Lower lobe of right lung (tissue), 2 donors: ENCODE measurements at regions not wholly inside any gene's neighbourhood (a gene's known extent, or its start where the extent isn't known, plus 50 kb on each side); places are given as distances from the start of the nearest gene placed in this dataset.
"Not testable (repeated sequence)": the region's sequence is repeated elsewhere in the genome, so short reads cannot be mapped to it uniquely, and the experiment has no call there.

Experiments
- ATAC-seq, 2 donors: fragments of 200-7000 bp; cut with Tn5 transposase; one replicate each; pipeline ENCODE4 v1.9.1; 2020 to 2022; ENCODE audit warnings: mild to moderate bottlenecking in 2 of 2, moderate library complexity in 2 of 2
- DNase-seq: peaks from one replicate; pipeline ENCODE4 v3.0.0-alpha.2; 2020
- H3K27ac ChIP-seq: fragments of 200-600 bp; one replicate; pipeline ENCODE4 v1.8.0; 2022
- H3K27me3 ChIP-seq: fragments of 200-600 bp; one replicate; pipeline ENCODE4 v1.8.0; 2022; ENCODE audit warnings: low read depth
- H3K36me3 ChIP-seq: fragments of 200-600 bp; one replicate; pipeline ENCODE4 v1.8.0; 2022; ENCODE audit warnings: mild to moderate bottlenecking
- H3K4me1 ChIP-seq: fragments of 200-600 bp; one replicate; pipeline ENCODE4 v1.8.0; 2022
- H3K4me3 ChIP-seq: fragments of 200-600 bp; one replicate; pipeline ENCODE4 v1.8.0; 2022; ENCODE audit warnings: mild to moderate bottlenecking
- H3K9me3 ChIP-seq: fragments of 200-600 bp; one replicate; pipeline ENCODE4 v1.8.0; 2022
- CTCF ChIP-seq: fragments of 200-600 bp; IDR thresholded peaks from one replicate; pipeline ENCODE4 v1.8.0; 2022; ENCODE audit warnings: antibody characterized with exemption, mild to moderate bottlenecking
- intact Hi-C: fragments of 100-400 bp; cut with DNase I; formaldehyde crosslinking; loops from one replicate; pipeline ENCODE4 v1.11.0; 2022
- donor health status: DM: no; HTN: yes; CAD: no; lungs with severe emphysema.

- no peaks in the 10 kb centered on the region for H3K9me3 ChIP-seq
- no peak for TF ChIP-seq CTCF
- H3K27me3 ChIP-seq, result no peaks in the 10 kb centered on the region
- ATAC-seq (no peak), DNase-seq (no peak)
- intact Hi-C loops, result no loop called here
- no peak overlapping the region for H3K4me3 ChIP-seq
- no peaks in the 10 kb centered on the region for H3K36me3 ChIP-seq
- no peak overlapping the region for H3K27ac ChIP-seq
- H3K4me1 ChIP-seq, result no peaks in the 10 kb centered on the region
Observed at GRCh38 chr16:52350031-52350642, 196.8 kb downstream of the TOX3 start.

GRCh38 chr16:52346709-52347108 lies 200.2 kb downstream of the TOX3 start:
- H3K4me3 ChIP-seq, result no peak overlapping the region
- ATAC-seq (no peak), DNase-seq (no peak)
- H3K9me3 ChIP-seq, result no peaks in the 10 kb centered on the region
- H3K36me3 ChIP-seq, result no peaks in the 10 kb centered on the region
- TF ChIP-seq CTCF, result no peak
- no peaks in the 10 kb centered on the region for H3K27me3 ChIP-seq
- no peaks in the 10 kb centered on the region for H3K4me1 ChIP-seq
- intact Hi-C loops, result no loop called here
- H3K27ac ChIP-seq, result no peak overlapping the region

- H3K4me3 ChIP-seq, H3K9me3 ChIP-seq, H3K4me1 ChIP-seq, ATAC-seq, H3K27me3 ChIP-seq, H3K36me3 ChIP-seq, H3K27ac ChIP-seq, DNase-seq, intact Hi-C loops: not testable (repeated sequence)
Observed at GRCh38 chr16:52333673-52334072, 213.3 kb downstream of the TOX3 start.

DNA sequence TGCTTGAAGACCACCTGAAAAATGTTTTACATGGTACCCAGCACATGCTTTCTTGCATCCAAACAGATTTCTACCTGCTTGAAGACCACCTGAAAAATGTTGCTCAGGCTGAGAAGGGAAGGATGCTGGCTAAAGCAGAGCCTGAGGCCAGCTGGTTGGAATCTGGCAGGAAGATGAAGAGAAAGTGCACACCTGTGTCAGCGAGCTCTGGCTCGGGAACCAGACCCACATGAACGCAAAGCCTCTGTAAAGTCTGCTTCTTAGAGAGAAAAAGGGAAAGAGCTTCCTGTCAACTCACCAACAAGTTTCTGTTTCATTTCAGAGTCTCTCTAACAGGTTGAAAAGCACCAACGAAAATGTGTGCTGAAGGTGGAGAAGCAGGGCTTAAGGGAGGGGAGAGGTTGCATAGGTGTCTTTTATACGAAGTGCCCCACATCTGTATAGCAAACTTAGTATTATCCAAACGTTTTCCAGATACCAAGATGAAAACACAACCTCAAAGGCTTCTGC lies 226.0 kb downstream of the TOX3 start:
- no peaks in the 10 kb centered on the region for H3K4me1 ChIP-seq
- DNase-seq (no peak), ATAC-seq (no peak)
- no peak for TF ChIP-seq CTCF
- H3K27me3 ChIP-seq, result no peaks in the 10 kb centered on the region
- no peaks in the 10 kb centered on the region for H3K9me3 ChIP-seq
- no peak overlapping the region for H3K4me3 ChIP-seq
- intact Hi-C loops, result no loop called here
- no peak overlapping the region for H3K27ac ChIP-seq
- H3K36me3 ChIP-seq, result no peaks in the 10 kb centered on the region

- no peak for TF ChIP-seq CTCF
- no peaks in the 10 kb centered on the region for H3K4me1 ChIP-seq
- no peak overlapping the region for H3K27ac ChIP-seq
- ATAC-seq (no peak), DNase-seq (no peak)
- no peaks in the 10 kb centered on the region for H3K36me3 ChIP-seq
- no peaks in the 10 kb centered on the region for H3K27me3 ChIP-seq
- H3K9me3 ChIP-seq, result no peaks in the 10 kb centered on the region
- intact Hi-C loops, result no loop called here
- no peak overlapping the region for H3K4me3 ChIP-seq
Observed at GRCh38 chr16:52318302-52319009, 228.5 kb downstream of the TOX3 start.

DNA sequence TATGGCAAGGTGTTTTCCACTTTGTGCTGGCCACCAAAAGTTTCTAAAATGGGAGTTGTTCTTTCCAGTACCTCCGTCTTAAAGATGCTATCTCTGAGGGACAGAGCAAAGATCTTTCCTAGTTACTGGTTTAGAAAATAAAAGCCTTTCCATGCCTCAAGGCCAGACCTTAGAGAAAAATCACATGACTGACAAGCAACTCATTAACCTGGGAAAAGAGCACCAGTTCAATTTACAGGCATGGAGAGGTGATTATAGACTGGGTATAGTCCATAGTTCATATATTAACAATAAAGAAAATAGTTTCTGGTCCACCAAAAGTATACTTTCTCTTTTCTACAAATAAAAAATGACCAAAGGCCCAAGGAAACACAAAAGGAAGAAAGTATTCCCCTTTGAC lies 230.7 kb downstream of the TOX3 start:
- H3K9me3 ChIP-seq, result no peaks in the 10 kb centered on the region
- no peaks in the 10 kb centered on the region for H3K27me3 ChIP-seq
- ATAC-seq (no peak), DNase-seq (no peak)
- H3K4me3 ChIP-seq, result no peak overlapping the region
- intact Hi-C loops, result no loop called here
- TF ChIP-seq CTCF, result no peak
- H3K36me3 ChIP-seq, result no peaks in the 10 kb centered on the region
- H3K4me1 ChIP-seq, result no peaks in the 10 kb centered on the region
- no peak overlapping the region for H3K27ac ChIP-seq
